ENCODE measurements at regions not wholly inside any gene's neighbourhood (a gene's known extent, or its start where the extent isn't known, plus 50 kb on each side); places are given as distances from the start of the nearest gene placed in this dataset.
"Not testable (repeated sequence)": the region's sequence is repeated elsewhere in the genome, so short reads cannot be mapped to it uniquely, and the experiment has no call there.

DNA sequence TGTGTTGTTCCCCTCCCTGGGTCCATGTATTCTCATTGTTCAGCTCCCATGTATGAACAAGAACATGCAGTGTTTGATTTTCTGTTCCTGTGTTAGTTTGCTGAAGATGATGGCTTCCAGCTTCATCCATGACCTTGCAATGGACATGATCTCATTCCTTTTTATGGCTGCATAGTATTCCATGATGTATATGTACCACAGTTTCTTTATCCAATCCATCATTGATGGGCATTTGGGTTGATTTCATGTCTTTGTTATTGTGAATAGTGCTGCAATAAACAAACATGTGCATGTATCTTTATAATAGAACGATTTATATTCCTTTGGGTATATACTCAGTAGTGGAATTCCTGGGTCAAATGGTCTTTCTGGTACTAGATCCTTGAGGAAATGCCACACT is 65.1 kb upstream of the SLC13A1 start:
- H3K9me3 ChIP-seq; H3K79me2 ChIP-seq (ENCODE audit: insufficient read depth); H3K4me1 ChIP-seq (ENCODE audit: control insufficient read depth in 1 of 2, insufficient read depth in 2 of 2, low read depth in 1 of 2, low read length in 1 of 2); H4K20me1 ChIP-seq (ENCODE audit: insufficient read depth); DNase-seq; H3K27me3 ChIP-seq (ENCODE audit: insufficient read depth); H3K36me3 ChIP-seq (replicated peaks in 1 of 2; ENCODE audit: control insufficient read depth in 1 of 2, insufficient read depth in 2 of 2, low read length in 1 of 2); H3K4me2 ChIP-seq; H3K27ac ChIP-seq (ENCODE audit: low read depth in 2 of 2, low read length in 1 of 2); H3K9me2 ChIP-seq; H3K9ac ChIP-seq; H3F3A ChIP-seq (replicated peaks; ENCODE audit: insufficient read depth); H2AFZ ChIP-seq (ENCODE audit: low read depth); POLR2A ChIA-PET; CTCF ChIA-PET; H3K4me3 ChIP-seq (ENCODE audit: low read depth in 2 of 2, low read length in 1 of 2): not testable (repeated sequence)
- 4% methylated on average over 1 of the region's 1 CpG for WGBS (ENCODE audit: low lambda C conversion rate)

DNA sequence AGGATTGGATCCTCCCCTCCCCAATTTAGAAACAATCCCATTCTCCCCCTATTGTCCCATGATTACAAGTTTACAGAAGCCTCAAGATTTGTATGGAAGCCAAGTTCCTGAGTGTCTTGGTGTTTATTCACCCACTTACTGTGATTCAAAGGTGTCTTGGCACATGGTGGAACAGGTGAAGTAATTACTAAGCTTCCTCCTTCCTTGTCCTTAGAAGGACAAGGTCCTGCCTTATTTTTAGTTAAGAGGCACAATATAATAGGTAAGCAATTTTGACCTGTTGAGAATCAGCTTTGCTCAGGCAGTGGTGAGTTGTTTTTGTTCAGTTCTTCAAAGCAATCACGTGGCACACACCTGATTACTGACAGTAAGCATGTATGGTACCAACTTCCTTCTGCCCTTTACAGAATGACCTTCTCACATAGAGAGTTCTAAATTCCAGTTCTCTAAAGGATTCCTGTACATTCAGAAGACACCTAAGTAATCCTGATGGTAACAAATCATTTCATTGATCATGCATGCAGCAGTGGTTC is 60.7 kb upstream of the SLC13A1 start:
- TF ChIP-seq GABPA (IDR thresholded peaks at IDR 0.05; ENCODE audit: low read depth), result no peak
- TF ChIP-seq POLR2AphosphoS5 (IDR thresholded peaks at IDR 0.05; ENCODE audit: low read depth, low read length), result no peak
- no peak for TF ChIP-seq REST (IDR thresholded peaks at IDR 0.05; ENCODE audit: low read depth, low read length)
- no peak for TF ChIP-seq IRF3 (IDR thresholded peaks at IDR 0.05; ENCODE audit: low read depth, low read length)
- TF ChIP-seq RAD21 (IDR thresholded peaks at IDR 0.05; ENCODE audit: low read length), result no peak
- TF ChIP-seq MAX (IDR thresholded peaks at IDR 0.05; ENCODE audit: low read depth), result no peak
- TF ChIP-seq SIN3A (IDR thresholded peaks at IDR 0.05; ENCODE audit: borderline replicate concordance, low read depth, low read length), result no peak
- TF ChIP-seq ZBTB33 (IDR thresholded peaks at IDR 0.05; ENCODE audit: borderline replicate concordance, low read depth), result no peak
- TF ChIP-seq, protein P1, sequence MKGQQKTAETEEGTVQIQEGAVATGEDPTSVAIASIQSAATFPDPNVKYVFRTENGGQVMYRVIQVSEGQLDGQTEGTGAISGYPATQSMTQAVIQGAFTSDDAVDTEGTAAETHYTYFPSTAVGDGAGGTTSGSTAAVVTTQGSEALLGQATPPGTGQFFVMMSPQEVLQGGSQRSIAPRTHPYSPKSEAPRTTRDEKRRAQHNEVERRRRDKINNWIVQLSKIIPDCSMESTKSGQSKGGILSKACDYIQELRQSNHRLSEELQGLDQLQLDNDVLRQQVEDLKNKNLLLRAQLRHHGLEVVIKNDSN (IDR thresholded peaks at IDR 0.05; ENCODE audit: borderline replicate concordance, low read depth), result no peak
- TF ChIP-seq TAF1 (IDR thresholded peaks at IDR 0.05; ENCODE audit: borderline replicate concordance, low read depth, low read length), result no peak
- no peak for TF ChIP-seq SMC3 (IDR thresholded peaks at IDR 0.05; ENCODE audit: low read depth, low read length)
- no peak for TF ChIP-seq USF2 (IDR thresholded peaks at IDR 0.05; ENCODE audit: borderline replicate concordance, low read depth, low read length)
- Histone ChIP-seq H3K27me3 (ENCODE audit: insufficient read depth) (no peaks in the 10 kb centered on the region), H2AFZ (ENCODE audit: low read depth) (no peak overlapping the region), H3K4me2 (no peak overlapping the region), H3F3A (replicated peaks; ENCODE audit: insufficient read depth) (no peaks in the 10 kb centered on the region), H3K9ac (no peak overlapping the region), H3K4me1 (ENCODE audit: control insufficient read depth in 1 of 2, insufficient read depth in 2 of 2, low read depth in 1 of 2, low read length in 1 of 2) (no peaks in the 10 kb centered on the region), H3K9me2 (0 out of 2 replicates have a peak, but pooled peaks cover 4% of the 10 kb centered on the region), H3K36me3 (replicated peaks in 1 of 2; ENCODE audit: control insufficient read depth in 1 of 2, insufficient read depth in 2 of 2, low read length in 1 of 2) (no peaks in the 10 kb centered on the region), H3K27ac (ENCODE audit: low read depth in 2 of 2, low read length in 1 of 2) (no peak overlapping the region), H3K79me2 (ENCODE audit: insufficient read depth) (no peaks in the 10 kb centered on the region), H3K9me3 (no peaks in the 10 kb centered on the region), H3K4me3 (ENCODE audit: low read depth in 2 of 2, low read length in 1 of 2) (no peak overlapping the region), H4K20me1 (ENCODE audit: insufficient read depth) (no peaks in the 10 kb centered on the region)
- DNase-seq, result no peak
- WGBS (ENCODE audit: low lambda C conversion rate), result 24% methylated on average over 1 of the region's 1 CpG
- ChIA-PET POLR2A (no interaction called here), CTCF (interaction anchor here (0.8 kb wide), 1 partner anchor 16 kb away, joined by 3 read pairs; no protein-coding TSS in a partner anchor)

Measured in SK-N-SH (cell line).